Mesothelial cell of epicardium (in vitro differentiated cells): ENCODE measurements at regions not wholly inside any gene's neighbourhood (a gene's known extent, or its start where the extent isn't known, plus 50 kb on each side); places are given as distances from the start of the nearest gene placed in this dataset.

Experiments
- DNase-seq, 2 experiments: peaks; one replicate each; pipeline ENCODE4 v3.0.0; 2021; ENCODE audit warnings: low spot score in 2 of 2; ENCODE audit not compliant: unreplicated experiment in 2 of 2
- H3K27ac Mint-ChIP-seq: 2 replicates; pipeline ENCODE4 v1.8.0; 2021; ENCODE audit warnings: mixed read lengths
- H3K27me3 Mint-ChIP-seq: 2 replicates; pipeline ENCODE4 v1.8.0; 2021; ENCODE audit warnings: low read depth, mixed read lengths
- H3K36me3 Mint-ChIP-seq: 2 replicates; pipeline ENCODE4 v1.8.0; 2021; ENCODE audit warnings: mixed read lengths
- H3K4me1 Mint-ChIP-seq: 2 replicates; pipeline ENCODE4 v1.8.0; 2021; ENCODE audit warnings: mixed read lengths
- H3K4me3 Mint-ChIP-seq: 2 replicates; pipeline ENCODE4 v1.8.0; 2021; ENCODE audit warnings: mild to moderate bottlenecking, moderate library complexity, mixed read lengths
- H3K9me3 Mint-ChIP-seq: 2 replicates; pipeline ENCODE4 v1.8.0; 2021; ENCODE audit warnings: mixed read lengths
- TF ChIP-seq, protein P1 (sequence below): fragments of 200-600 bp; sonication (generic); IDR thresholded peaks from one replicate; pipeline ENCODE4 v1.5.0; 2021; ENCODE audit warnings: antibody characterized with exemption; ENCODE audit not compliant: unreplicated experiment

DNA sequence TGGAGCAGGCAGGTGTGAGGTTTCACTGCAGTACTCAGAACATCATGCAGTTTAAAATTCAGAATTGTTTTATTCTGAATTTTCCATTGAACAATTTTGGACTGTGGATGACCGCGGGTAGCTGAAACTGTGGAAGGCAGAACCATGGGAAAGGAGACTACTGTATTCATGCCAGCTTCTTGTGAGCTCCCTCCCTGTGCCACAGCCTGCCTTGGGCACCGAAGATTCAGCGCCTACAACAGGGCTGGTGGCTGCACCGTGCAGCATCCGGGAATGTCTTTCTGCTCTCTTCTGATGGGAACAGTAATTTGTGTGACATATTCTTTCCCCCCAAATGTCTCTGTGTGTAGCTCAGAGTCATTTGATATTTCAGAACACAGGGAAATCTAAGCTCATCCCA is 118.5 kb upstream of the NKX1-1 start:
- H3K4me3 Mint-ChIP-seq = no peak overlapping the region
- H3K27me3 Mint-ChIP-seq = peaks cover 77% of the 10 kb centered on the region
- no peak overlapping the region for H3K27ac Mint-ChIP-seq
- TF ChIP-seq, protein P1, sequence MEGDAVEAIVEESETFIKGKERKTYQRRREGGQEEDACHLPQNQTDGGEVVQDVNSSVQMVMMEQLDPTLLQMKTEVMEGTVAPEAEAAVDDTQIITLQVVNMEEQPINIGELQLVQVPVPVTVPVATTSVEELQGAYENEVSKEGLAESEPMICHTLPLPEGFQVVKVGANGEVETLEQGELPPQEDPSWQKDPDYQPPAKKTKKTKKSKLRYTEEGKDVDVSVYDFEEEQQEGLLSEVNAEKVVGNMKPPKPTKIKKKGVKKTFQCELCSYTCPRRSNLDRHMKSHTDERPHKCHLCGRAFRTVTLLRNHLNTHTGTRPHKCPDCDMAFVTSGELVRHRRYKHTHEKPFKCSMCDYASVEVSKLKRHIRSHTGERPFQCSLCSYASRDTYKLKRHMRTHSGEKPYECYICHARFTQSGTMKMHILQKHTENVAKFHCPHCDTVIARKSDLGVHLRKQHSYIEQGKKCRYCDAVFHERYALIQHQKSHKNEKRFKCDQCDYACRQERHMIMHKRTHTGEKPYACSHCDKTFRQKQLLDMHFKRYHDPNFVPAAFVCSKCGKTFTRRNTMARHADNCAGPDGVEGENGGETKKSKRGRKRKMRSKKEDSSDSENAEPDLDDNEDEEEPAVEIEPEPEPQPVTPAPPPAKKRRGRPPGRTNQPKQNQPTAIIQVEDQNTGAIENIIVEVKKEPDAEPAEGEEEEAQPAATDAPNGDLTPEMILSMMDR = no peak
- DNase-seq = no peak
- H3K9me3 Mint-ChIP-seq = peaks cover 12% of the 10 kb centered on the region
- H3K4me1 Mint-ChIP-seq = peaks cover under 1% of the 10 kb centered on the region
- no peaks in the 10 kb centered on the region for H3K36me3 Mint-ChIP-seq

DNA sequence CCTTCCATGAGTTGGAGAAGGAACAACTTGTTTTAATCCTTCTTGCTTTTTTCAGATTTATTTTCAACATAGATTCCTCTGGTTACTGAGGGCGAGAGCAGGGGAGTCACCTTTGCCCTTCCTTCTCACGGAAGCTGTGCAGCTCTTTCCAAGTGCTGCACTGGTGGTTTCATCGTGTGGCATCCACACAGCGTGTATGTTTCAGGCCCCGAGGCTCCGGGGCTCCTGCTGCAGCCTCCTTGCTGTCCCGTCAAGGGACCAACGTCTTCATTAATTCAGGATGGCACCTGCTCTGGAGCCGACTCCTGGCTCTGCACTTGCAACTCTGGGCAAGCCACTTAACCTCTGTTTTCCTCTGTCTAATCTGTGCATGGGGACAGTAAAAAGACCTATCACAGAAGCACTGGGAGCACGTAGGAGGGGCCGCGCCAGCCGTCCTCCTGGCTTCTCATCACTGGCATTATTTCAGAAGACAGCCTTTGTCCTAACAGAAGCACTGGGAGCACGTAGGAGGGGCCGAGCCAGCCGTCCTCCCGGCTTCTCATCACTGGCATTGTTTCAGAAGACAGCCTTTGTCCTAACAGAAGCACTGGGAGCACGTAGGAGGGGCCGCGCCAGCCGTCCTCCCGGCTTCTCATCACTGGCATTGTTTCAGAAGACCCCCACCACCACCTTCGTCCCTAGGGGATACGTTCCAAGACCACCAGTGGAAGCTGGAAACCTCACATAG is 117.8 kb upstream of the NKX1-1 start:
- DNase-seq = no peak

DNA sequence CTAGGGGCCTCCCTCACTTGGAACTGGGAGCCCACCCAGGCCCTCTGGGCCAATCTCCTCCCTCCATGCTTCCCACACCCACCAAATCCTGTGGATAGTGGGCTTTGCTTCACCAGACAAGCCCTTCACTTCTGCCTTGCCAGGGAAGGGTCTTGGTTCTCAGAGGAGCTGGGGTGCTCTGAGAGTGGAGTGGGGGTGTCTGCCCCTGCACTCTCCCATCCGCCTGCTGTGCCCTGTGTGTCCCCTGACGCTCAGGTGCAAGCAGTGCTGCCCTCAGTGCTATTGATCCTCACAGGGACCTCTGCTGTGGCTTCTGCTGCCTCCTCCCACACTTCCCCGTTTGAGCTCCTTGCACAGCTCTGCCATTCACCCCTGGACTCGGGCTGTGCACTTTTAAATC is 117.3 kb upstream of the NKX1-1 start:
- H3K27me3 Mint-ChIP-seq = peaks cover 69% of the 10 kb centered on the region
- no peak overlapping the region for H3K4me3 Mint-ChIP-seq
- no peak for DNase-seq
- H3K9me3 Mint-ChIP-seq = peaks cover 12% of the 10 kb centered on the region
- TF ChIP-seq, protein P1 = no peak
- no peaks in the 10 kb centered on the region for H3K36me3 Mint-ChIP-seq
- H3K4me1 Mint-ChIP-seq = peaks cover 2% of the 10 kb centered on the region
- H3K27ac Mint-ChIP-seq = no peak overlapping the region

More for the DNA sequence above, 117.8 kb upstream of the NKX1-1 start:
- Mint-ChIP-seq H3K27me3 (peaks cover 72% of the 10 kb centered on the region), H3K9me3 (peaks cover 12% of the 10 kb centered on the region), H3K4me3 (no peak overlapping the region), H3K4me1 (peaks cover 2% of the 10 kb centered on the region), H3K27ac (no peak overlapping the region), H3K36me3 (no peaks in the 10 kb centered on the region)
- TF ChIP-seq, protein P1 = no peak

DNA sequence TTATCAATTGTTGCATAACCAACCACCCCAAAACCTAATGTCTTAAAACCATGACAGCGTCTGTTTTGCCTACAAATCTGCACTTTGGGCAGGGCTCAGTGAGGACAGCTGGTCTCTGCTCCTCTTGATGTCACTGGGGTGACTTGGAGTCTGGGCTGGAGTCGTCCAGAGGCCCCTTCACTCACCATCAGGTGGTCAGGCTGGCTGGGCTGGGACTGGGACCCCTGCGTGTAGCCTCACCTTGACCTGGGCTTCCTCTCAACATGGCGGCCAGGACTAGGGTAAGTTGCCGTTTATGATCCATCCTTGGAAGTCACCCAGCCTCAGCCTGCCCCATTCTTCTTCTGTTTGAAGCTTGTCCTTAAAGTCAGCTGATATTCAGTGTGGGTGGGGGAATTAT is 116.8 kb upstream of the NKX1-1 start:
- no peak overlapping the region for H3K27ac Mint-ChIP-seq
- no peaks in the 10 kb centered on the region for H3K36me3 Mint-ChIP-seq
- peaks cover 69% of the 10 kb centered on the region for H3K27me3 Mint-ChIP-seq
- TF ChIP-seq, protein P1 = no peak
- H3K9me3 Mint-ChIP-seq = peaks cover 12% of the 10 kb centered on the region
- peaks cover 2% of the 10 kb centered on the region for H3K4me1 Mint-ChIP-seq
- no peak for DNase-seq
- no peak overlapping the region for H3K4me3 Mint-ChIP-seq

DNA sequence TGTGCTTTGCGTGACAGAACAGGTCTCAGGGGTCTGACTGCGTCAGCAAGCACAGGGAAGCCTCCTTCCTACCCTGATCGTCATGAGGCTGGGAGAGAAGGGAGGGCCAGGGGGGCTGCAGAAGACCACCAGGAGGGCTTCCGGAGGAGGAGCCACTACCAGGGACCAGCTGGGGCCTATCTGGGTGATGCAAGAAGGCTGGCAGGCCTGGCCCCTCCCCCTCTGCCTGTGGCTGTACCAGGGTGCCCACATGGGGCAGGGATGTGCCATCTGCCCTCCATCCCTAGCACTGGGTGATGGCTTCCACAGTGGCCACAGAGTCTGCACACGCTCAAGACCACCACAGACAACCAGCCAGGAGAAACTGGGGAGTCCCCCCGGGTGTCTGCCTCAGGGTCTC is 116.4 kb upstream of the NKX1-1 start:
- Mint-ChIP-seq H3K9me3 (peaks cover 12% of the 10 kb centered on the region), H3K4me3 (no peak overlapping the region), H3K27ac (no peak overlapping the region), H3K27me3 (peaks cover 66% of the 10 kb centered on the region), H3K4me1 (peaks cover 2% of the 10 kb centered on the region), H3K36me3 (no peaks in the 10 kb centered on the region)
- no peak for DNase-seq
- TF ChIP-seq, protein P1 = no peak
